ENCODE measurements at regions not wholly inside any gene's neighbourhood (a gene's known extent, or its start where the extent isn't known, plus 50 kb on each side); places are given as distances from the start of the nearest gene placed in this dataset.

GRCh38 chrX:121231566-121232358, 184.4 kb downstream of the GLUD2 start:
- Histone ChIP-seq H3K4me3 (ENCODE audit: low read depth in 1 of 2, low read length in 2 of 2) (no peak overlapping the region), H3K36me3 (ENCODE audit: insufficient read depth, low read length) (no peaks in the 10 kb centered on the region), H3K4me1 (ENCODE audit: insufficient read depth, low read length) (no peaks in the 10 kb centered on the region), H3K27ac (ENCODE audit: low read length) (no peak overlapping the region), H3K27me3 (ENCODE audit: insufficient read depth, low read length, poor library complexity) (no peaks in the 10 kb centered on the region), H2AFZ (ENCODE audit: low read depth, low read length) (no peak overlapping the region), H3K9ac (ENCODE audit: low read depth, low read length) (no peak overlapping the region), H4K20me1 (ENCODE audit: insufficient read depth, low read length) (no peaks in the 10 kb centered on the region), H3K79me2 (ENCODE audit: insufficient read depth, low read length) (no peaks in the 10 kb centered on the region), H3K4me2 (ENCODE audit: insufficient read depth, low read length) (no peak overlapping the region), H3K9me3 (ENCODE audit: insufficient read depth, low read length, severe bottlenecking) (no peaks in the 10 kb centered on the region)
- DNase-seq (no peak), ATAC-seq (ENCODE audit: insufficient read depth, low read depth) (no peak)
- no peak for TF ChIP-seq EZH2 (IDR thresholded peaks at IDR 0.05; ENCODE audit: borderline replicate concordance, low read depth, low read length, severe bottlenecking)
- TF ChIP-seq, protein P1, sequence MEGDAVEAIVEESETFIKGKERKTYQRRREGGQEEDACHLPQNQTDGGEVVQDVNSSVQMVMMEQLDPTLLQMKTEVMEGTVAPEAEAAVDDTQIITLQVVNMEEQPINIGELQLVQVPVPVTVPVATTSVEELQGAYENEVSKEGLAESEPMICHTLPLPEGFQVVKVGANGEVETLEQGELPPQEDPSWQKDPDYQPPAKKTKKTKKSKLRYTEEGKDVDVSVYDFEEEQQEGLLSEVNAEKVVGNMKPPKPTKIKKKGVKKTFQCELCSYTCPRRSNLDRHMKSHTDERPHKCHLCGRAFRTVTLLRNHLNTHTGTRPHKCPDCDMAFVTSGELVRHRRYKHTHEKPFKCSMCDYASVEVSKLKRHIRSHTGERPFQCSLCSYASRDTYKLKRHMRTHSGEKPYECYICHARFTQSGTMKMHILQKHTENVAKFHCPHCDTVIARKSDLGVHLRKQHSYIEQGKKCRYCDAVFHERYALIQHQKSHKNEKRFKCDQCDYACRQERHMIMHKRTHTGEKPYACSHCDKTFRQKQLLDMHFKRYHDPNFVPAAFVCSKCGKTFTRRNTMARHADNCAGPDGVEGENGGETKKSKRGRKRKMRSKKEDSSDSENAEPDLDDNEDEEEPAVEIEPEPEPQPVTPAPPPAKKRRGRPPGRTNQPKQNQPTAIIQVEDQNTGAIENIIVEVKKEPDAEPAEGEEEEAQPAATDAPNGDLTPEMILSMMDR (IDR thresholded peaks at IDR 0.05; ENCODE audit: borderline replicate concordance, extremely low read depth, low read length, poor library complexity, severe bottlenecking), result no peak

DNA sequence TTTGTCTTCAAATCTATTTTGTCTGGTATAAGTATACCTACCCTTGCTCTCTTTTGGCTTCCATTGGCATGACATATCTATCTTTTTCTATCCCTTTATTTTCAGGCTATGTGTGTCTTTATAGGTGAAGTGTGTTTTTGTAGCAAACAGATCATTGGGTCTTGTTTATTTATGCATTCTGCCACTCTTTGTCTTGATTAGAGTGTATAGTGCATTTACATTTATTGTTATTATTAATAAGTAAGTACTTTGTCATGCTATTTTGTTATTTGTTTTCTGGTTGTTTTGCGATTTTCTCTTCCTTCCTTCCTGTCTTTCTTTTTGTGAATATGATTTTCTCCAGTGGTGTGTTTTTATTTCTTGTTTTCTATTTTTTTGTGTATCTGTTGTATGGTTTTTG, 188.6 kb downstream of the GLUD2 start:
- ATAC-seq (ENCODE audit: insufficient read depth, low read depth) (no peak), DNase-seq (no peak)
- Histone ChIP-seq H3K4me3 (ENCODE audit: low read depth in 1 of 2, low read length in 2 of 2) (no peak overlapping the region), H3K79me2 (ENCODE audit: insufficient read depth, low read length) (no peaks in the 10 kb centered on the region), H3K27ac (ENCODE audit: low read length) (no peak overlapping the region), H3K9ac (ENCODE audit: low read depth, low read length) (no peak overlapping the region), H3K27me3 (ENCODE audit: insufficient read depth, low read length, poor library complexity) (no peaks in the 10 kb centered on the region), H3K4me1 (ENCODE audit: insufficient read depth, low read length) (no peaks in the 10 kb centered on the region), H2AFZ (ENCODE audit: low read depth, low read length) (no peak overlapping the region), H3K4me2 (ENCODE audit: insufficient read depth, low read length) (no peak overlapping the region), H3K36me3 (ENCODE audit: insufficient read depth, low read length) (no peaks in the 10 kb centered on the region), H4K20me1 (ENCODE audit: insufficient read depth, low read length) (no peaks in the 10 kb centered on the region), H3K9me3 (ENCODE audit: insufficient read depth, low read length, severe bottlenecking) (no peaks in the 10 kb centered on the region)
- TF ChIP-seq, protein P1 (IDR thresholded peaks at IDR 0.05; ENCODE audit: borderline replicate concordance, extremely low read depth, low read length, poor library complexity, severe bottlenecking), result no peak
- TF ChIP-seq EZH2 (IDR thresholded peaks at IDR 0.05; ENCODE audit: borderline replicate concordance, low read depth, low read length, severe bottlenecking), result no peak

- no peak for DNase-seq
- H3K4me1 ChIP-seq (ENCODE audit: insufficient read depth, low read length), result no peaks in the 10 kb centered on the region
- H3K27ac ChIP-seq (ENCODE audit: low read length), result no peak overlapping the region
- no peak overlapping the region for H3K4me2 ChIP-seq (ENCODE audit: insufficient read depth, low read length)
- H2AFZ ChIP-seq (ENCODE audit: low read depth, low read length), result no peak overlapping the region
- no peak for ATAC-seq (ENCODE audit: insufficient read depth, low read depth)
- H3K27me3 ChIP-seq (ENCODE audit: insufficient read depth, low read length, poor library complexity), result no peaks in the 10 kb centered on the region
- H3K9me3 ChIP-seq (ENCODE audit: insufficient read depth, low read length, severe bottlenecking), result no peaks in the 10 kb centered on the region
- no peaks in the 10 kb centered on the region for H4K20me1 ChIP-seq (ENCODE audit: insufficient read depth, low read length)
- no peak for TF ChIP-seq EZH2 (IDR thresholded peaks at IDR 0.05; ENCODE audit: borderline replicate concordance, low read depth, low read length, severe bottlenecking)
- TF ChIP-seq, protein P1 (IDR thresholded peaks at IDR 0.05; ENCODE audit: borderline replicate concordance, extremely low read depth, low read length, poor library complexity, severe bottlenecking), result no peak
- H3K9ac ChIP-seq (ENCODE audit: low read depth, low read length), result no peak overlapping the region
- H3K79me2 ChIP-seq (ENCODE audit: insufficient read depth, low read length), result no peaks in the 10 kb centered on the region
- no peaks in the 10 kb centered on the region for H3K36me3 ChIP-seq (ENCODE audit: insufficient read depth, low read length)
- H3K4me3 ChIP-seq (ENCODE audit: low read depth in 1 of 2, low read length in 2 of 2), result no peak overlapping the region
Observed at GRCh38 chrX:121238093-121238492, 190.7 kb downstream of the GLUD2 start.

Data from DND-41 (cell line).